Amniotic stem cell (primary cell): ENCODE measurements at regions not wholly inside any gene's neighbourhood (a gene's known extent, or its start where the extent isn't known, plus 50 kb on each side); places are given as distances from the start of the nearest gene placed in this dataset.

ENCODE experiments used
- DNase-seq: peaks from one replicate; lab custom pipeline; 2025; lab: John Stamatoyannopoulos, UW

DNA sequence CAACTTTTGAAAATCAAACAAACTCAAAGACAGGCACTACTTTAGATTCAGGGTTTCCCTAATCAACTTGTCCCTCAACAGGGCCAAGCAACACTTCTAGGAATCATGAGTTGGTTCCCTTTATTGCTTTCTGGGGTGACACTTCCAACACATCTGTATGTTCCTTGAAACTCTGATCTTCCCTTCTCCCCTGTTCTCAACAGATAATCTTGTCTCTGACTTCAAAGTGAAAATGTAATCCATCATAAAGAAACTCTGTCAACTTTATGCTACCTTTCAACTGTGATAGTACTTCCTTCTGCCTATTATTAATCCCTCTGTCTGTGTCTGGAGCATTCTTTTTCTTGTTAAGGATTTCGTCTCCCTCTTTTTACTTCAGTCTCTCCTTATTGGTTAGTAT, 250.1 kb upstream of the MEF2C start:
- DNase-seq, result no peak

DNA sequence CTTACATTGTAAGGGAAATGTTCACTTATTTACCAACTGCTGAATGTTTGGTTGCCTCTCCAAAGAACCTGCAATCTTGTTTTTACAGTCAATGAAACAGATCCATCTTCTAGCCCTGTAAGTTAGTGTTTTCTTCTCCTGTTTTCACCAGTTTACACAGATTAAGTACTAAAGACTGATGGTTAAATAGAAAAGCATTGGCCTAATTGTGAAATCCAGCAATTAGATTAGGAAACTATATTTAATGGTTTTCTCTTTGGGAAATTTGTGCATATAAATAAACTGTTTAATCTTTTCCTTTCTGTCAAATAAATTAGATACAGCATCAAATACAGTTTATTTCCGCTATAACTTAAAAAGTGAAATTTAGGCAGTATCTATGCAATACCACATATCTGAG, 247.9 kb upstream of the MEF2C start:
- DNase-seq, result no peak

DNA sequence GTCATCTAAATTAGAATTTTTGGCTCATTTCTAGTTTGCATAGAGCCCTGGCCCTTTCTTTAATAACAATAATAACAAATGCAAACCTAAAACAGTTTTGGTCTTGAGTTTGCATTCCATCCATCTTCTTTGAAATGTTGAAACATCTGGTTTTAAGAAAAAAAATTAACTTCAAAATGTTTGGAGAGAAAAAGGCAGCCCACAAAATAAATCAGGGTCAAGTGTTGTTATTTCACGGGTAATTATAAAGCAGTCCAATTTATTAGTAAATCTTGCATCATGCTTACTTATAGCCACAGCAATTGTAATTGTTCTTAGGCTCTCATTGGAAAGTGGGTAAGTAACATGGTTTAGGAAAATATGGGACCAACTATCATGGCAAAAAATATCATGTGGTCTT, 247.0 kb upstream of the MEF2C start:
- DNase-seq, result no peak

DNA sequence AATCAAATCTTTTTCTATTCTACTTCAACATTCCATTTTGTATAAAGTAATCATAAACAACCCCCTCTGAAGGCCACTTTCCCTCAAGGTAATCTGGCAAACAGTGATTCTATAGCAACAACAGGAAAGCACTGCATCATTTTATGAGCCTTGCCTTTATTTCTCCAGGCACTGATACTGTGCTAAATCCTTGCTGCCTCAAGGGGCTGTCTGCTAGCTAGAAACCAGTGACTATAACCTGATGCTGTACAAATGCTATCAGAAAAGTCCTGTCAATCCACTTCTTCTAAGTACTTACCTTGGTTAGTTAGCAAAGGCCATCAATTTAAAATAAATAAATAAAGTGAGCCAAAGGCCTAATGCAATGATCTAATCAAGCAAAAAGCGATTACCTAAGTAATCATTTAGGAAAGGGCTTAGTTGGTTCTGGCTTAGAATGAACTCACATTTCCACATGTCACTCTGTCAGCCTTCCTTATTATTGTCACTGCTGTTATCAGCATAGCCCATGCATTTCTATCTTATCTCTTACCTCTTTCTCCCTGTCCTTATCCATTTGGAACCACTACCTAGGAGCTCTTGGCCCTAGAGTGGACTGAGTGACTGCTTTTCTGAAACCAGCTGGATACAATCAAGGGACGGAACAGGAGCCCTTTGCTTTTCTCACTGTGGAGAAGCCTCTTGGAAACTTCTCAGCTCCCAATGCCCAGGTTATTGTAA, 246.1 kb upstream of the MEF2C start:
- no peak for DNase-seq

DNA sequence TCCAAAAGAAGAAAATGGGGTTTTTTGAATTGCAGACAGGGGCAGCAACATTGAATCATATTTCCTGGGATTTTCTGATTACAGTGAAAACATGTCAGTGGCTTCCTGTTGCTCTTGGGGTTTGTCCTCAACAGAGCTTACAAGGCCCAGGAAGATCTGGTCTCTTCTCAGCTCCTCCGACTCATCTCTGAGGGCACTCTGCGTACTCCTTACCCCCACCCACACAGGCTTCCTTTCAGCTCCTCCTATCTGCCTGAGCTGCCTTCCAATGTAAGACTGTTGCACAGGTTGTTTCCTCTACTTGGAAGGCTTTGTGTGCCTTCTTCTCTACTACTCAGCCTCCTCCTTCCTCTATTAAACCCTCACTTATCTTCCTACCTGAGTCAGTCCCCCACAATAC, 245.1 kb upstream of the MEF2C start:
- DNase-seq, result no peak

DNA sequence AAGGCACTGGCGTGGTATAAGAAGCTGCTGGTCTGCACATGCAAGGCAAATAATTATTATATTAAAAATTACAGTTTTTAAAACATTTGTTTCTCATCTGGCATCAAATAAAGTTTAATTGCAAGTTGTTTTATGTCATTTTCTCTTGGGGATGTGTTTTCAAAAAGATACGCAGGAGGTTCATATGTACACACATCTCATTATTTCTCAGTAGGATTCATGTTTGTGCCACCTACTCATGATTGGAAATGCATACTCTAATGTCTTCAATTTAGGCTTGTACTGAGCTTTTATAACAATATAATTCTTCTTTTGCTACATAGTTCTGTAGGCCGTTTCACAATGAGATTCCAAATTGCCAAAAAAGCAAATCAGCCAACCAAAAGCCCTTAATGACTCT, 244.2 kb upstream of the MEF2C start:
- no peak for DNase-seq

DNA sequence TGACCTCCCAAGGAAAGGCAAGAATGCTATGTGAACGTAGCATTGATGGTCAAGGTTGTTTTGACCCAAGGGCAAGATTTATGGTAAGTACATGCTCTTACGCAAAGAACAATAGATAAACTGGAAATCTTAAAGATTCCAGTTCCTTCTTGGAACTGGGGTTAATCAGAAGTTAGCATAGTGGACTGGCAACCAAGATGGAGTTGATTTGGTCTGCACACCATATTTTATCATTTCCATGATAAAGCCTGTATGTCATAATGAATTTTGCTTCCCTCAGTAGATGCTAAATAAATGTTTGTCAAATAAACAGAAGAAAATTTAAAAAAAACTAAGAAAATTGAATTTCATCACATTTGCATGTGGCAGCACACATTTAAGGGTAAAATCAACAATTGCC, 242.4 kb upstream of the MEF2C start:
- no peak for DNase-seq

DNA sequence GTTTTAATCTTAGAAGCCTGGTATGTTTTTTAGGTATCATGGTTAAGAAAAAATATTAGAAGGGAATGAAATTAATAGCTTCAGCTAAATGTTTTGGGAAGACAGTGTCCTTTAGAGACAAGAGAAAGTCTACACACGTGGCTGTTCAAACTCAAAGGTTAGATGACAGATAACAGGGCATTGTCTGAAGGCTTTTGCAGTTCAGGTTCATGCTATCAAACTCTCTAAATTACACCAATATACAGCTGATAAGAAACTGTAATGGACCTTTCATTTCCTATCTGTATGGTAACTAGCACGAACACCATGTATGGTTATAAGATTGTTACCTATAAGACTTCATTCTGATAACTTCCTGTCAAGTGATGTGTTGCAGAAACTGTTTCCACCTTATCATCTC, 240.6 kb upstream of the MEF2C start:
- DNase-seq, result no peak

DNA sequence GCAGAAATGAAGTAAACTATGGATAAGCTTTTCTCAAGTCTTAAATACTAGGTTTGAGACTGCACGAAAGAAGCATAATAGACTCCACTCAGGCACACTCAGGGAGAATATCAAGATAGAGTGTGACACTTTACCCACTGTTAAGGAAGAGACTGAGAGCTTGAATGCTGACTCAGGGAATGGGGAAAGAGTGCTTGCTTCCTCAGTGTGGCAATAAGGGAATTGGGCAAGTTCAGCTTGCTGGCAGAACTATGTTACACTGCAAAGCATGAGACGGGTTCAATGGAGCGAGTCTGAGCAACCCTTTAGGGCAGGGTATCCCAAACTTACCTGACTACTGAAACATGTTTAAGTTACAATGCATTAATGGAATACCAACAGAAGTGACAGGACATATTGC, 237.7 kb upstream of the MEF2C start:
- DNase-seq, result no peak

DNA sequence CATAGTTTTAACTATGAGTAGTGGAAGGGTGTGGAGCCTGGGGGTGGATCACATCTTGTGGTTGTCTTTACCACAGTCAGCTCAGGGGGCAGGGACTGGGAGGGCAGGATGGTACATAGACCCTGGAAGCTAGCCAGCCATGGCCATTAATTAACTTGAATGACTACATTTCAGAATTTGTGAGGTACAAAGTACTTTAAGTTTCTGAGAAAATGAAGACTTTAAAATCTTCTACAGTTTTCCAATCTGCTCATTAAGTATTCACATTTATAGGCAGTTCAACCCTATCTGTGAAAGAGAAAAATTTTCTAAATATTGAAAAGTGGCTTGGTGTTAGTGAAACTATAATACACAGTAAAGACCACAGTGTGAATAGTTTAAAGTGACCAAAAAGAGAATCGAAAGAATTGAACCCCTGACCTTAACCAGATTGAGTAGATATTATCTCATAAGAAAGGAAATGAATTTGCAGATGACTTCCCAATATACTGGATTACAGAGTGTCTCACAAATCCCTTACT, 234.2 kb upstream of the MEF2C start:
- DNase-seq, result no peak

DNA sequence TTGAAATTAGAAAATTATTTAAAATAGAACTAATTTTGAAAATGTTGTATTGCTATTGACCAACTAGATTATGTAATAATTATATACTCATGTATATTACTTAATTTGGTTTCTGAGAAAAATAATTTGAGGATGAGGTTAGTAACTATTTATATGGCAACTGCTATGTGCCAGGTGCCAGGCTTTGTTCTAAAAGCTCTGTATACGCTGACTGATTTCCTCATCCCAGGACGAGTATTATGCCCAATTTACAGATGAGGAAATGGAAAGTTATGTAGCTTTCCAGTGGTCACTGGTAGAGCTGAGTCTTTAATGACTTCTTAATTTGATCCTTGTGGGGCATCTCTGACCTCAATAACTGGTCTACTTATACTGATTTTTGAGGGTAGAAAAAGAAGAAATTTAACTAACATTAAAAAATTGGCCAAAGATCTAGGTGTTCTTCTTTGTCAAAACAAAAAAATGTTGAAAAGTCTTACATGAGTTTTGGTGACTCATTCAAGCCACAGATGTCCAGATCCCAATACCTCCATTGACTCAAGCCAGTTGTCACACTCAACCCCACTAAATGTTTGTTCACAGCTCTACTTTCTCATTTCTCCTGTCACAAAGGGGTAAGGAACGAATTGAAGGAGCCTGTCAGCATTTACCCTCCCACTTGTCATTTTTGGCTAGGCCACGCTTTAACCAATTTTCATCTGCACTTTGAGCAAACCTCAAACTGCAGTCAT, 228.1 kb upstream of the MEF2C start:
- no peak for DNase-seq

DNA sequence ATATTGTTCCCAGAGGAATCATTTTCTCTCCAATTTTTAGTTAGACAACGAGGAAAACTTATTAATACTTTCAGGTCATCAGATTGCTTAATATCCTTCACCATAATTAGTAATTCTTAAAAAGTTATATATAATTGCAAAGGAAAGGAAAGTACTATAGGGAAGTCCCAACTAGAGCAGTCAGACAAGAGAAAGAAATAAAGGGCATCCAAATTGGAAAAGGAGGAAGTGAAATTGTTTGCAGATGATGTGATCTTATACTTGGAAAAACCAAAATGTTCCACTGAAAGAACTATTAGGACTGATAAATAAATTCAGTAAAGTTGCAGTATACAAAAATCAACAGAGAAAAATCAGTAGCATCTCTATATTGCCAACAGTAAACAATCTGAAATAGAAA, 223.5 kb upstream of the MEF2C start:
- no peak for DNase-seq

DNA sequence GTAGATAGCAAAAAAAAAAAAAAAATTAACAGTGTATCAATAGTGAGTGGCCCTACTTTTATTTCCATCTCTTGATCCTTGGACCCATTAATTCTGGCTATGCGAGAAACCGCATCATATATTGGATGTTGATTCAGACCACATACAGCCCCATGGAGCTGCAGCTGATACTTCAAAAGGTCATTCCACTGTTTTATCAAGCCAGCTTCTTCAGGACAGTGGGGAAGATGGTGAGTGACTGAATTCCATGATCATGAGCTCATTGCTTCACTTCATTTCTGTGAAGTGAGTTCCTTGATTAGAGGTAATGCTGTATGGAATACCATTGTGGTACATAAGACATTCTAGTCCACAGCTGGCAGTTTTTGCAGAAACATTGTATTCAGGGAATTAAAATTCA, 222.9 kb upstream of the MEF2C start:
- no peak for DNase-seq

DNA sequence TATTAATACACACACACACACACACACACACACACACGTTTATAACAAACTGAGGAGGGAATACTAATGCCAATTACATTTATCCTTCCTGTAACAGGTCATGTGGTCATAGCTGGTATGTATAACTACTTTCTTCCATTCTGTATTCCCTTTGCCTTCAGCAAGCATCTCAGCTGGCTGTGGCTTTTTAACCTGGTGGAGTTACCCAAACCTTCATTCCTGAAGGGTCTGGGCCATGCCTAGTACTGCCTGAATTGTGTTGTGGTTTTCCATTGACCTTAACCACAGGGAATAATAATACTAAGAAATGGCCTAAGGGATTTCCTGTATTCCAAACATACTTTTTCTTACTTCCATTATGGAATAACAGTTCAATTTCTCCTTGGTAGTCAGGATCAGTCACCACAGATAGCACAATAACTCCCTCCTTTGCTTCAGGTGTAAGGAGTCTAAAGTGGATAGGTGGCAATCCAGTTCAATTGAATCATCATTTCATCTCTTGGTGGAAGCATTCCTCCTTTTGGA, 222.2 kb upstream of the MEF2C start:
- DNase-seq, result no peak

DNA sequence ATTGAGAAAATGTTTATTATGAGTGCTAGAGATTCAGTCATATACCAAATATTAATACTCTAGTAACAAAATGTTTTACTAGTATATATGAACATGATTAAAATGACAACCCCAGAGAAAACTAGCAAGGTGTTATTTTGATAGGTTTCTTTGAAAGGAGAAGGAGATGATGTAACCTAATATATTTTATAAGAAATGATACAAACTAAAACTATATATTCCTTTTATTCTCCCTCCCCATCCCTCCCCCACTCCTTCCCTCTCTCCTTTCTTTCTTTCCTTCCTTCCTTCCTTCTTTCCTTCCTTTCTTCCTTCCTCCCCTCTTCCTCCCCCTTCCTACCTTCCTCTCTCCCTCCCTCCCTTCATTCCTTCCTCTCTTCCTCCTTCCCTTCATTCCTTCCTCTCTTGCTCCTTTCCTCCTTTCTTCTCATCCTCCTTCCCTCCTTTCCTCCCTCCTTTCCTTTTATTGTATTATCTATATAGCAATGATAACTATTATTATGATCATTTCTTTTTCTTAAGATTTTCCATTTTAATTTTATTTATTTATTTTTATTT, 215.3 kb upstream of the MEF2C start:
- DNase-seq, result no peak

DNA sequence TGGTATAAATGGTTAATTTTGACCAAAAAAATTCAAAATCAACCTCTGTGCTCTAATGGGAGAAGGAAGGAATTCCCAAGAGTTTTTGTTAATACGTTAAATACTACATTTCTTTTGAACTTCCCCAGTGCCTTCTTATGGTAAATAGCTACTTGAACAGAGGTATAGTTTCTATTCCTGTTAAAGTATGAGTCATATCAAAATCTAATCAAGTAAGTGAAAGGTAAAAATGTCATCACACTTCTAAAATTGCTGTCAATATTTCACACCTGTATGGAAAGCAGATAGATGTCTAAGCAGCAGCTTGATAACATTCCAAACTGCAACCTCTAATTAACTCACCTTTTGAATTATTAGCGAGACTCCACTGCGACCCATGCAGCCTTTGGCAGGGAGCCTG, 214.1 kb upstream of the MEF2C start:
- no peak for DNase-seq

DNA sequence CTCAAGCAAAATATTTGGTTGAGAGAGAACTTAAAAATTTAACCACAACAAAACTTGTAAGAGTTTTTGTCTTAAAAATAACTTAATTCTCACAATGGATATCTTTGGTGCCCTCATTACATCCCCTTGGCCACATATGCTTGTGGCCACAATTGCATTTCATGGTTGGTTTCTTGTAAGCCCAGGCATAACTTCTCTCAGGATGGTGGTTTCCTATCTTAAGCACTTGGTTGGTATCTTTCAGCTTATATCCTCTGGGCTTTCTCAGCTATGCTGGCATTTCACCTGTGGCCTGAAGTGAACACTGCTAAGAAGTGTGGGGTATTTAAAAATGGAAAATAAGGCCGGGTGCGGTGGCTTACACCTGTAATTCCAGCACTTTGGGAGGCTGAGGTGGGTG, 212.4 kb upstream of the MEF2C start:
- DNase-seq, result no peak

DNA sequence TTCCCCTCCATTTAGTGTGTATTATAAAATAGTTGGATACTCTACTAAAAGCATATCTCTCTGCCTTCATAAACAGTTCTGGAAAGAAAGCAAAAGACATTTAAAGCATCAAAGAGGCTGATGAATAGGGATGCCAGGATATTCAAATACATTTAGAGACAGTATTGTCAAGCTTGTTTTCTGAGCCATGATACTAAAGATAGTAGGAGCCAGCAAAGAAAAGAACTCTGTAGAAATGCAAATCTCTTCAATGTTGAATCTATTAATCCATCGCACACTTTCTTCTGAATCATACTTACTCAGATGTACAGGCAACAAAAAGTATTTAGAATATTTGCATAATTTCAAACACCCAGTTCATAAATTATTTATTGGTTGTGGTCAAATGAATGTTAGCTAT, 207.1 kb upstream of the MEF2C start:
- no peak for DNase-seq

DNA sequence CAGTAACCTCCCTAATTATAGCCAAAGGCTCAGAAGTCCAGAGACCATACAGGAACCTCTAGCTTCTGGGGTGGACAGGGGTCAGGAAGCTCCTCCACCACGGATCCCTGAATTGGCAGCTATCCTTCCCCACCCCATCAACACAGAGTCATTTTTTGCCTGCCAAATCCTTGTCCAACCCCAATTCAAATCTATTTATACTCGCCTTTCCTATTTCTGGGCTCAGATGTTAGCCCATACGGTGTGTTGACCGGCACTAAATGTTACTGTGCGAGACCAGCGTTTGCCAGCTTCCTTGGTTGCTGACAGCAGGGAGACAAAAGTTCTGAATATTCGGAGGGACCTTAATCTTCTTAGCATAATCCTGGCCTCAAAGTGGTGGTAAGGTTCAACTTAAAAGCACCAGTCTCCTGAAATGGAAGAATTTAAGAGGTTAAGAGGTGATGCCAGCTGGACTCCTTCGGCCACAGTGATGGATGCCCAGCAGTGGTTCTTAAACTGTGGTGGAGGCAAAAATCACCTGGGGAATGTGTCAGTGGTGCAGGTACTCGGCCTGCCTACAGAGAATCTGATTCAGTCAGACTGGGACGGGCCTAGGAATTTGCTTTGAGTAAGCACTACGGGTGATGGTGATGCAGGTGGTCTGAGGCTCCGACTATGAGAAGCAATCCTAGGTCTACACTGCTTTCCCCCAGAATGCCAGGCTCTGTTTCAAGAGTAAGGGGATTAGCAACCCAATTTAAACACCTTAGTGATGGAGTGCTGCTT, 204.8 kb upstream of the MEF2C start:
- DNase-seq, result no peak

DNA sequence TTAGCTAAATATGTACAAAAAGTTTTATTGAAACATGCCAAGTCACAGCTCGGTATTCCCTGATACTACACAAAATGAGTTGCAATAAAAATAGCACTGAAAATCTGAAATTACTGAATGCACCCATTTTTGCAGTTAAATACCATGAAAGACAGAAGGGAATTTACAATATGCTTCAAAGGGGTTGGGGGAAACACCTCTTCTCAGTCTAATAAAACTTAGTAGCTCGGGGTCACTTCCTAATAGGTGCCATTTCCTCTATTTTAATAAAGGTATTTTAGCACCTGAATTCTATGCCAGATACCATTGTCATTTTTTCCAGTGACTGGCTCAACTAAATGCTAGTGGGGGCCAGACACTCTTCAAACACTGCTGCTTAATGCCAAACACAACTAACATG, 204.1 kb upstream of the MEF2C start:
- no peak for DNase-seq

DNA sequence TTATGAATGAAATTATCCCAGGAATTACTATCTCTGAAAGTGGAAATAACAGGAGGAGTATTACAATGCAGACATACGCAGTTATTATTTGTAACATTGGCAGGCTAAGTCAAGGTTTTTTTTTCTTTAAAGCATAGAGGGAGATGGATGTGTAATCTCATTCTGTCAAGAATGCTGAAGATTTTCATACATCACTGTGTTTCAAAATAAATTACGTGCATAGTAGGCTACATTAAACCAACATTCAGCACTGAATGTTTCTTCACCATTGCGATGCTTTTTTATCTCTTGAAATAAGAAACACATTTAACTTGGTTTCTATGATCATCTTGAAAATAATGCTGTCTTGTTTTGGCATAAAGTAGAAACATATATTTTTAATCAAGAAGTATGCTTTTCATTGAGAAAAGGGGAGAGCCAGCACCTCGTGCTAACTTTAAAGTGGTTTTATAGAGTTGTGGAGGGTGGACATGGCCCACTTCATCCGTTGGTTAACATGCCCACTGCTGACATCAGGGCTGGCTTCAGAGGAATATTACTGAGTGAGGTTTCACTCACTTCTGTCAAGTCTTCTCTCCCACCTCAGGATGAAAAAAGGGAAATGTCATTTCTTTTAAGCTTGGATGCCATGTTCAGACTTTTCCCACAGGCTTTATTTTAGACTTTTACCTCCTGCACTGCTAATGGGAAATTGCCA, 203.6 kb upstream of the MEF2C start:
- no peak for DNase-seq

DNA sequence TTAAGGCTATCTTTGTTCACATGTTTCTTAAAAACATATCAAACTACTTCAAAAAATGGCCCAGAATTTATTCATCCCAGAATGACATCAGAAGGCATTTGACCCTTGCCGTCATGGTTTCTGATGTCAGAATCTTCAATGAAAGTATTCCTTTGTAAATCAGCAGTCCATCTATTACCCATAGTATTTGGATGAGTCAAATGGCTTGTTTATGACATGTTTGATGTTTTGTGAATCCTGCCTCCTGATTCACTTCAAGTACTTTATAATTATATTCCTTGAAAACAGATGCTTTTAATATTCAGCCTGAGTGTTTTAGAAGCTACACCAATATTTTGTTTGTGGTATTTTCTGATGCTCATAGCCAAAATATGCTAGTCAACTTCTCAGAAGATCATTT, 200.8 kb upstream of the MEF2C start:
- no peak for DNase-seq
